ENCODE measurements at regions not wholly inside any gene's neighbourhood (a gene's known extent, or its start where the extent isn't known, plus 50 kb on each side); places are given as distances from the start of the nearest gene placed in this dataset.

- TF ChIP-seq EZH2 (IDR thresholded peaks at IDR 0.05; ENCODE audit: borderline replicate concordance, low read depth, low read length, severe bottlenecking) (no peak), GATA2 (IDR thresholded peaks at IDR 0.05; ENCODE audit: insufficient read depth, insufficient read length, low read depth, low read length) (no peak), POLR2A (IDR thresholded peaks at IDR 0.05; ENCODE audit: low read depth, low read length) (no peak), POLR2AphosphoS5 (IDR thresholded peaks at IDR 0.05; ENCODE audit: insufficient read depth, low read depth, low read length) (no peak), FOS (IDR thresholded peaks at IDR 0.05; ENCODE audit: borderline replicate concordance, insufficient read depth, low read length) (no peak), CTCF (IDR thresholded peaks at IDR 0.05; ENCODE audit: extremely low read depth in 1 of 2, insufficient read depth in 1 of 2, low read depth in 1 of 2, low read length in 2 of 2) (no peak), MYC (IDR thresholded peaks at IDR 0.05; ENCODE audit: low read depth, low read length) (no peak), JUN (IDR thresholded peaks at IDR 0.05; ENCODE audit: borderline replicate concordance, insufficient read depth, insufficient read length, low read depth) (no peak), MAX (IDR thresholded peaks at IDR 0.05; ENCODE audit: insufficient read depth, insufficient read length) (no peak)
- intact Hi-C loops (cut with micrococcal nuclease) (no loop called here), dilution Hi-C loops (cut with MboI; ENCODE audit: extremely low pct_ligation_motif_present, low sequenced_read_pairs) (no loop called here)
- Histone ChIP-seq H3K4me3 (replicated peaks in 1 of 3; ENCODE audit: insufficient read depth in 1 of 3, low read depth in 1 of 3, low read length in 3 of 3) (no peak overlapping the region), H3K4me1 (ENCODE audit: control insufficient read depth, extremely low read depth, insufficient read depth, low read length) (no peaks in the 10 kb centered on the region), H2AFZ (ENCODE audit: low read depth, low read length) (no peak overlapping the region), H3K36me3 (ENCODE audit: control insufficient read depth in 2 of 2, extremely low read depth in 1 of 2, insufficient read depth in 2 of 2, low read length in 2 of 2) (no peaks in the 10 kb centered on the region), H4K20me1 (replicated peaks; ENCODE audit: control insufficient read depth, extremely low read depth, insufficient read depth, low read length) (no peaks in the 10 kb centered on the region), H3K27me3 (ENCODE audit: control insufficient read depth in 2 of 2, insufficient read depth in 2 of 2, low read length in 2 of 2) (no peaks in the 10 kb centered on the region), H3K9me3 (replicated peaks; ENCODE audit: control insufficient read depth, insufficient read depth, low read length) (no peaks in the 10 kb centered on the region), H3K79me2 (ENCODE audit: control insufficient read depth, insufficient read depth, low read length) (no peaks in the 10 kb centered on the region), H3K9me1 (replicated peaks; ENCODE audit: control insufficient read depth, extremely low read depth, insufficient read depth, low read length) (no peaks in the 10 kb centered on the region), H3K9ac (replicated peaks; ENCODE audit: extremely low read depth, insufficient read depth, low read length) (no peak overlapping the region), H3K4me2 (ENCODE audit: insufficient read depth, low read length) (no peak overlapping the region), H3K27ac (ENCODE audit: insufficient read depth, low read depth, low read length) (no peak overlapping the region)
- FAIRE-seq (no peak), DNase-seq (ENCODE audit: low read depth, low spot score) (no peak)
- ChIA-PET POLR2A (no interaction called here), CTCF (interaction anchor here (1.4 kb wide), 1 partner anchor 14 kb away, joined by 4 read pairs; no protein-coding TSS in a partner anchor)
- BruUV-seq (replicated peaks) = no TSS peak
Measured at GRCh38 chr7:115559877-115560276, 470.7 kb downstream of the TFEC start.

Data from endothelial cell of umbilical vein (primary cell).